GM12874 (cell line): ENCODE measurements at regions not wholly inside any gene's neighbourhood (a gene's known extent, or its start where the extent isn't known, plus 50 kb on each side); places are given as distances from the start of the nearest gene placed in this dataset.

Experiments used
- CTCF ChIP-seq: IDR thresholded peaks from 2 replicates; pipeline ENCODE4 v1.5.1; 2011; ENCODE audit warnings: low read depth, mild to moderate bottlenecking, control low read depth, low read length, moderate library complexity; ENCODE audit not compliant: insufficient read depth

- no peak for TF ChIP-seq CTCF
Observed at GRCh38 chr15:94739639-94740038, 508.3 kb downstream of the MCTP2 start.

- no peak for TF ChIP-seq CTCF
Observed at GRCh38 chr15:94740469-94740868, 509.1 kb downstream of the MCTP2 start.

- no peak for TF ChIP-seq CTCF
Observed at GRCh38 chr15:94743668-94744067, 512.3 kb downstream of the MCTP2 start.

- TF ChIP-seq CTCF: no peak
Observed at GRCh38 chr15:94744080-94744793, 512.9 kb downstream of the MCTP2 start.

- no peak for TF ChIP-seq CTCF
Observed at GRCh38 chr15:94745371-94745770, 514.0 kb downstream of the MCTP2 start.

GRCh38 chr15:94747510-94747909, 516.1 kb downstream of the MCTP2 start:
- TF ChIP-seq CTCF: no peak

GRCh38 chr15:94749811-94750617, 518.7 kb downstream of the MCTP2 start:
- TF ChIP-seq CTCF: no peak
